ENCODE measurements at regions not wholly inside any gene's neighbourhood (a gene's known extent, or its start where the extent isn't known, plus 50 kb on each side); places are given as distances from the start of the nearest gene placed in this dataset.
"Not testable (repeated sequence)": the region's sequence is repeated elsewhere in the genome, so short reads cannot be mapped to it uniquely, and the experiment has no call there.

GRCh38 chr15:46955576-46955975 lies 761.7 kb upstream of the SEMA6D start:
- no peak overlapping the region for H3K27ac Mint-ChIP-seq
- H3K9me3 Mint-ChIP-seq, result peaks cover 6% of the 10 kb centered on the region
- ATAC-seq (no peak), DNase-seq (no peak)
- no peaks in the 10 kb centered on the region for H3K27me3 Mint-ChIP-seq
- H3K4me1 Mint-ChIP-seq, result no peaks in the 10 kb centered on the region
- H3K36me3 Mint-ChIP-seq (ENCODE audit: low read depth), result no peaks in the 10 kb centered on the region
- H3K4me3 Mint-ChIP-seq, result no peak overlapping the region

GRCh38 chr15:46956456-46956855 lies 760.8 kb upstream of the SEMA6D start:
- ATAC-seq, result no peak
- Mint-ChIP-seq H3K27me3 (no peaks in the 10 kb centered on the region), H3K4me1 (no peaks in the 10 kb centered on the region), H3K9me3 (peaks cover 2% of the 10 kb centered on the region), H3K36me3 (ENCODE audit: low read depth) (no peaks in the 10 kb centered on the region), H3K4me3 (no peak overlapping the region), H3K27ac (no peak overlapping the region)
- no peak for DNase-seq

DNA sequence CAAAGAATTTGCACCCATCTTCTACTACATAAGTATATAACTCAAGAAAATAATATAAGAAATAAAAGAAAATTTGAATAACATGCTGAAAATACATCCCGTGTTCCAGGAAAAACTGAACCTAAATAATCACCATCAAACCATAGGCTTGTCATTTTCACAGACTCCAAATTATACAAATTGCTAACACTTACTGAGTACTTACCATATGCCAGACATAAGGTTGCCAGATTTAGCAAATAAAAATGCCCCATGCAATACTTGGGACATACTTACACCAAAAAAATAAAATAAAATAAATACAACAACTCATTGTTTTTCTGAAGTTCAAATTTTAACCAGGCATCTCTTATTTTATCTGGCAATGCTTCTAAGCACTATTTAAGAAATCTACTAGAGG lies 760.4 kb upstream of the SEMA6D start:
- no peaks in the 10 kb centered on the region for H3K27me3 Mint-ChIP-seq
- H3K27ac Mint-ChIP-seq, result no peak overlapping the region
- no peaks in the 10 kb centered on the region for H3K4me1 Mint-ChIP-seq
- H3K4me3 Mint-ChIP-seq, result no peak overlapping the region
- DNase-seq, result no peak
- H3K9me3 Mint-ChIP-seq, result no peaks in the 10 kb centered on the region
- ATAC-seq, result no peak
- no peaks in the 10 kb centered on the region for H3K36me3 Mint-ChIP-seq (ENCODE audit: low read depth)

DNA sequence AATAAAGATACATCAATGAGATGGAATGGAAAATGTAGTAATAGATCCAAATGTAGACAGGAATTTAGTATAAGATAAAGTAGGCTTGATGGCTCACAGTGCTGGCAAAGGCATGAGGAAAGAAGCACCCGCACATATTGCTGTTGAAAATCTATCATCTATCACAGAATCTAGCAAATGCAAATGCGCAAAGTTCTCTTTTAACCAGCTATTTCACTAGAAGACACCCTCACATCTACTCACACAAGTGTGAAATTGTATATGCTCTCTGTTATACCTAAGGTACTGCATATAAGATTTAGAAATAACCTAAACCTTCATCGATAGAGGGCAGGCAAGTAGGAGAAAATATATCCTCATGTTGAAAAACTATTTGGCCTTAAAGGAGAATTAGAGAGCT lies 756.7 kb upstream of the SEMA6D start:
- no peak for ATAC-seq
- Mint-ChIP-seq H3K27me3 (no peaks in the 10 kb centered on the region), H3K27ac (no peak overlapping the region), H3K9me3 (peaks cover 5% of the 10 kb centered on the region), H3K4me1 (no peaks in the 10 kb centered on the region), H3K4me3 (no peak overlapping the region), H3K36me3 (ENCODE audit: low read depth) (no peaks in the 10 kb centered on the region)
- DNase-seq, result no peak

DNA sequence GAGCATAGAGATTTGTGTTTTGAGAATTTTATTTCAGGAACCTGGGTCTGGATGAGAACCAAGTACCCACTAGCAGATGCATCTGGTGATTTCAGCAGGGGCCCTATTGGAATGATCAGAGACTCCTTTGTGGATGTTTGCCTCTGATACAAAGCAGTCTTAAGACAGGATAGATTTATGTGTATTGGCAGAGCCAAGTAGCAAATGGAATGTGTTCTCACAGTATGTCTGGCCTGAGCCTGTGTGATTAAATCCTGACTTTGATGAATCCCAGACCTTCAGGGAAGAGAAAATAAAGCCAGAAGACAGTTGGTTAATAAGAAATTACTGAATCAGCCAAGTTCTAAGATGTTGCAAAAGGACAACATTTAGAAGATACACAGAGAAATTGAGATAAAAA lies 755.5 kb upstream of the SEMA6D start:
- Mint-ChIP-seq H3K36me3 (ENCODE audit: low read depth) (no peaks in the 10 kb centered on the region), H3K27me3 (no peaks in the 10 kb centered on the region), H3K4me3 (no peak overlapping the region), H3K9me3 (peaks cover 10% of the 10 kb centered on the region), H3K27ac (no peak overlapping the region), H3K4me1 (no peaks in the 10 kb centered on the region)
- DNase-seq (no peak), ATAC-seq (no peak)

DNA sequence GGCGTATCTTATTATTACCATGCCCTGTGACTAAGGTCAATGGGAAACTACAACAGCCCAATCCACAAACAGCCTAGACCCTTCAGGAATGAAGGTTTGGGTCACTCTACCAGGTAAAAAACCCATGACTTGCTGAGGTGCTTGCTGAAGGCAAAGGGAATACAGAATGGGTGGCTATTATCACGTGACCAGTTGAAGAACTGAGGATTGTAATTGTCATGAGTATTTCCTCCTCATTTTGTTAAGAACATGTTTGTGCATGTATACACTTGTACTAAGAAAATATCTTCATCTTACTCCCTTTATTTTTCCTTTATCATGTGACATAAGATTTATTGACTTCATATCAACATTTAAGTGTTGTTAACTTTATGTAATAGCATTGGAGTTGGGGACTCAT lies 729.2 kb upstream of the SEMA6D start:
- H3K27ac Mint-ChIP-seq; H3K4me3 Mint-ChIP-seq; H3K27me3 Mint-ChIP-seq; H3K4me1 Mint-ChIP-seq; H3K36me3 Mint-ChIP-seq (ENCODE audit: low read depth); DNase-seq; ATAC-seq: not testable (repeated sequence)
- H3K9me3 Mint-ChIP-seq, result peaks cover 24% of the 10 kb centered on the region

DNA sequence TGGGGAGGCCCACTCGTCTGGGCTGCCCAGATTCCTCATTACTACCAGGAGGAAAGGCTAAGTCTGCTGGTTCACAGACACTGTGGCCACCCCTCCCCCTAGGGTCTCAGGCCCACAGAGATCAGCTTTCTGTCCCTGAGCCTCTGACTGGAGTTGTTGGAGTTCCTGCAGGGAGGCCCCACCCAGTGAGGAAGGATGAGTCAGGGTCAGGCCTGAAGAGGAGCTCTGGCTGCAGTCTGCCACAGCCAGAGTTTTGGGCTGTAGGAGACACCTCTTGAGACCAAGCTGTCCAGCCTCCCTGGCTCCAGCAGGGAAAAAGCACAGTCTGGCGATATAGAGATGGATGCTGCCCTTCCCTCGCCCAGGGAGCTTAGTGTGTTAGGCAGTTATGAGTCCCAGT lies 720.9 kb upstream of the SEMA6D start:
- ATAC-seq (no peak), DNase-seq (no peak)
- no peaks in the 10 kb centered on the region for H3K4me1 Mint-ChIP-seq
- no peak overlapping the region for H3K4me3 Mint-ChIP-seq
- no peak overlapping the region for H3K27ac Mint-ChIP-seq
- no peaks in the 10 kb centered on the region for H3K36me3 Mint-ChIP-seq (ENCODE audit: low read depth)
- H3K27me3 Mint-ChIP-seq, result no peaks in the 10 kb centered on the region
- H3K9me3 Mint-ChIP-seq, result peaks cover 27% of the 10 kb centered on the region

- H3K27me3 Mint-ChIP-seq, result no peaks in the 10 kb centered on the region
- peaks cover 24% of the 10 kb centered on the region for H3K9me3 Mint-ChIP-seq
- H3K4me1 Mint-ChIP-seq, result no peaks in the 10 kb centered on the region
- DNase-seq (no peak), ATAC-seq (no peak)
- no peaks in the 10 kb centered on the region for H3K36me3 Mint-ChIP-seq (ENCODE audit: low read depth)
- no peak overlapping the region for H3K27ac Mint-ChIP-seq
- H3K4me3 Mint-ChIP-seq, result no peak overlapping the region
Observed at GRCh38 chr15:46997501-46997900, 719.8 kb upstream of the SEMA6D start.

DNA sequence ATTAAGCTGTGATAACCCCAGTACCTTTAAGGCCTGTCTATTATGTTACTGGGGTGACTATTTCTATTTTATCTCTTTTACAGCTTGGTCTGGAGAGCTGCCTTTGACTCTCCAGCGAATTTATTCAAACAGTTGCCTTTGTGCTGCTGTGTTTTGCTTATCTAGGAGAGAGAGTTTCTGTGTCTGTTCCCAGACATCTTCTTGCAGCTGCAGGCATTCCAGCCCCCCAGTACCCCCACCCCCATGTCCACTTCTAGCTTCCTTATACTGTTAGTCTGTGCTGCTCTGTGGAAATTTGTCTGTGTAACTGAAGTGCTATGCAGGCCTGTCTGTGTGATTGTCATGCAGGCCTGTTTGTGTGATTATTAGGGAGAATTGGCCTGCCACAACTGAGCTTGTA lies 713.7 kb upstream of the SEMA6D start:
- H3K27me3 Mint-ChIP-seq, result no peaks in the 10 kb centered on the region
- H3K4me3 Mint-ChIP-seq, result no peak overlapping the region
- H3K9me3 Mint-ChIP-seq, result peaks cover 14% of the 10 kb centered on the region
- no peak overlapping the region for H3K27ac Mint-ChIP-seq
- DNase-seq (no peak), ATAC-seq (no peak)
- H3K36me3 Mint-ChIP-seq (ENCODE audit: low read depth), result no peaks in the 10 kb centered on the region
- H3K4me1 Mint-ChIP-seq, result no peaks in the 10 kb centered on the region

DNA sequence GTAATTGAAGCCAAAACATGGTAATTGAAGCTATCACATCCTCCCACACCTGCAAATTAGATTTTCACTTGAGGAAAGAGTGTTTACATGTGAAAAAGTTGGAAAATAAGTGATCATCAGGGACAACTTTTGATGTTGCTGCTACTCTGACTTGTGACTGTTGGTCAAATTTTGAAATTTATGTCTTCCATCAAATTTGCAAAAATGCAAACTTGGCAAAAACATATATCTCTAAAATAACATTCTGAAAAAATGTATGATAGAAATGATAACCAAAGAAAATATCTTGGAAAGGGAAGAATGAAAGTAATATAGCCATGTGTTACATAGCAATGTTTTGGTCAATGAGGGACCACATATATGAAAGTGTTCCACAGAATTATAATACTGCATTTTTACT lies 703.9 kb upstream of the SEMA6D start:
- DNase-seq (no peak), ATAC-seq (no peak)
- Mint-ChIP-seq H3K27ac (no peak overlapping the region), H3K4me1 (no peaks in the 10 kb centered on the region), H3K36me3 (ENCODE audit: low read depth) (no peaks in the 10 kb centered on the region), H3K9me3 (peaks cover 8% of the 10 kb centered on the region), H3K4me3 (no peak overlapping the region), H3K27me3 (no peaks in the 10 kb centered on the region)

GRCh38 chr15:47027322-47027946 lies 689.9 kb upstream of the SEMA6D start:
- peaks cover 21% of the 10 kb centered on the region for H3K9me3 Mint-ChIP-seq
- H3K36me3 Mint-ChIP-seq (ENCODE audit: low read depth), result no peaks in the 10 kb centered on the region
- no peak overlapping the region for H3K27ac Mint-ChIP-seq
- no peak for ATAC-seq
- no peak overlapping the region for H3K4me3 Mint-ChIP-seq
- no peaks in the 10 kb centered on the region for H3K4me1 Mint-ChIP-seq
- no peak for DNase-seq
- no peaks in the 10 kb centered on the region for H3K27me3 Mint-ChIP-seq

DNA sequence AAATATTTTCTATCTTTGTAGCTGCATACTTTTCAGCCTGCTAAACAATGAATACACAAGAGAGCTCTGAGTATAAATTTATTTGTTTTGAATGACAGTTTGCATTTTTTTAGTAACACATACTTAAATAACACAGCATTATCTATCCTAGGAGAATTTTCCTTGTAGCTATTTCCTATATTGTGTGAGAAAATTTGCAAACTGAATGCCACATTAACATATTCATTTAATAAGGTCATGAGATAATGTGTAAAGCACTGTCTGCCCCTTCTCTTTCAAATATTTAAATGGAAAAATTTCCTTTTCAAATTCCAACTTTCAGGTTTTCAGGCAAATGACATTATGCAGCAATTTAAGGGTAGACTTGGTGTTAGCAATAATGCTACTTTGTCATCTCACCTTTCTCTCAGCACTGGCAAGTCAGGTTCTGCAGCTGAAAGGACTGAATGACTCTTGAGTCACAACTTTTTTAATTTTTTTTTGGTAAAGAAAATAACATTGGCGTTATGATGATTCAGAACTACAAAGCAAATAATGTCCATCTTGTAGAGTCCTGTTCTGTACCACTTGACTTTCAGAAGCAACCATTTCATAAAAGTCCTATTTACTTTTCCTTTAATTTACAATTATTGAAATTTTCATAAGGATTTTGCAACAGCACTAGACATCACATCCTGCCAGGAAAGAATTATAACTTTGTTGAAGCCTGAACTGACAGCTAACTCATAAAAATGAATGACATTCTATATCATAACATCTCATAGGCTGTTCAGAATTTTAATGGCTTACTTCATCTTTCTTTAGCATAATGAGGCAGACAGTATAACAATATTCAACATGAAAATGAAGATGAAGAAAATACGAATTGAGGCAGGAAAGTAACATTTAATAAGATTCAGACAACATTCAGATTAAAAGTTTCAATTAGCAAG lies 681.6 kb upstream of the SEMA6D start:
- Mint-ChIP-seq H3K36me3 (ENCODE audit: low read depth) (no peaks in the 10 kb centered on the region), H3K27ac (no peak overlapping the region), H3K9me3 (peaks cover 20% of the 10 kb centered on the region), H3K4me1 (no peaks in the 10 kb centered on the region), H3K27me3 (no peaks in the 10 kb centered on the region), H3K4me3 (no peak overlapping the region)
- ATAC-seq (no peak), DNase-seq (no peak)

DNA sequence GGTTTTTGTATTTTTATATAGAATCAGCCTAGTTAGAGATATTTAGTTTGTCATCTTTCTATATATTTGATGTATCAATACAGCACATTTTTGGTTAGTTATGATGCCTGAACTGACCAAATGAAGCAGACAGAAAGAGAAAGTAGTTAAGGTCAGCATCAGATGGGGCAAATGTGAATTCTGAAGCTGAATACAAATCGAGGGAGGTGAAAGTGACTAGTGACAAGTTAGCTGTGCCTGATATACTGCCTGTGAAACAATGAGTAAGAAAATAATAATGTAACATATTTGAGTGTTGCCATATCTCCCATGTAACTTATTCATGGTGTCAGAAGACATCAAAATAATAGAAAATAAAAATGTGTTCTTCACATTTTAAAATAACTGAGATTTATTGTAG lies 680.3 kb upstream of the SEMA6D start:
- no peaks in the 10 kb centered on the region for H3K4me1 Mint-ChIP-seq
- ATAC-seq (no peak), DNase-seq (no peak)
- no peak overlapping the region for H3K4me3 Mint-ChIP-seq
- peaks cover 20% of the 10 kb centered on the region for H3K9me3 Mint-ChIP-seq
- H3K27ac Mint-ChIP-seq, result no peak overlapping the region
- H3K27me3 Mint-ChIP-seq, result no peaks in the 10 kb centered on the region
- no peaks in the 10 kb centered on the region for H3K36me3 Mint-ChIP-seq (ENCODE audit: low read depth)

GRCh38 chr15:47039225-47039624 lies 678.1 kb upstream of the SEMA6D start:
- H3K27me3 Mint-ChIP-seq, result no peaks in the 10 kb centered on the region
- ATAC-seq (no peak), DNase-seq (no peak)
- peaks cover 8% of the 10 kb centered on the region for H3K9me3 Mint-ChIP-seq
- no peak overlapping the region for H3K27ac Mint-ChIP-seq
- no peaks in the 10 kb centered on the region for H3K4me1 Mint-ChIP-seq
- no peaks in the 10 kb centered on the region for H3K36me3 Mint-ChIP-seq (ENCODE audit: low read depth)
- H3K4me3 Mint-ChIP-seq, result no peak overlapping the region

DNA sequence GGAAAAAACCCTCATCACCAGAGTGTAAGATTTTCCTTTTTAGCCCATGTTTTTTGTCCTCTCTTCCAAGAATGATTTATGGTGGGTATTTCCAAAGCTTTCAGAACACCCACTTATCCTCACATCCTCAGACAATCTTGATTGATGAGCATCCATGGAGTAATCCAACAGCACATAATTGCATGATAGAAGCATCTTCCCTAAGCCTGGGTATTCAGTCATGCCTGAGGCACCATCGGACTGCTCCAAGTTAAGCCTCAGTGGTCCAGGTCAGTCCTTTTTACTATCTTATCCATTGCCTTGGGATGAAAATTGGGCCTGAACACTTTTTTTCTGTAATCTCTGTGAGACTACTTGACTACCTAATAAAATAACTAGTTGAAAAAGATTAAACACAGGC lies 676.0 kb upstream of the SEMA6D start:
- Mint-ChIP-seq H3K4me3 (no peak overlapping the region), H3K9me3 (peaks cover 11% of the 10 kb centered on the region), H3K27me3 (no peaks in the 10 kb centered on the region)

More for the DNA sequence above, 676.0 kb upstream of the SEMA6D start:
- Mint-ChIP-seq H3K4me1 (no peaks in the 10 kb centered on the region), H3K36me3 (ENCODE audit: low read depth) (no peaks in the 10 kb centered on the region), H3K27ac (no peak overlapping the region)
- DNase-seq (no peak), ATAC-seq (no peak)

Data from activated naive CD8-positive, alpha-beta T cell treated with anti-CD3 and anti-CD28 coated beads, Interleukin-2, amount 50 U/mL, for 24 hours (primary cell).